T-helper 1 cell treated with Interleukin-12 subunit alpha and Interleukin-12 subunit beta and Interleukin-4 antibody, amounts not matched to agents 30 μg/mL and 1 μg/mL, for 36 hours (primary cell): ENCODE measurements at regions not wholly inside any gene's neighbourhood (a gene's known extent, or its start where the extent isn't known, plus 50 kb on each side); places are given as distances from the start of the nearest gene placed in this dataset.

Experiments used
- H3K27ac Mint-ChIP-seq: one replicate; pipeline ENCODE4 v1.8.0; 2021; ENCODE audit warnings: mild to moderate bottlenecking, mixed read lengths
- H3K27me3 Mint-ChIP-seq: one replicate; pipeline ENCODE4 v1.8.0; 2021; ENCODE audit warnings: low read depth, mixed read lengths
- H3K36me3 Mint-ChIP-seq: one replicate; pipeline ENCODE4 v1.8.0; 2021; ENCODE audit warnings: low read depth, mixed read lengths
- H3K4me1 Mint-ChIP-seq: one replicate; pipeline ENCODE4 v1.8.0; 2021; ENCODE audit warnings: low read depth, mixed read lengths
- H3K4me3 Mint-ChIP-seq: one replicate; pipeline ENCODE4 v1.8.0; 2021; ENCODE audit warnings: mild to moderate bottlenecking, moderate library complexity, mixed read lengths
- H3K9me3 Mint-ChIP-seq: one replicate; pipeline ENCODE4 v1.8.0; 2021; ENCODE audit warnings: mixed read lengths

DNA sequence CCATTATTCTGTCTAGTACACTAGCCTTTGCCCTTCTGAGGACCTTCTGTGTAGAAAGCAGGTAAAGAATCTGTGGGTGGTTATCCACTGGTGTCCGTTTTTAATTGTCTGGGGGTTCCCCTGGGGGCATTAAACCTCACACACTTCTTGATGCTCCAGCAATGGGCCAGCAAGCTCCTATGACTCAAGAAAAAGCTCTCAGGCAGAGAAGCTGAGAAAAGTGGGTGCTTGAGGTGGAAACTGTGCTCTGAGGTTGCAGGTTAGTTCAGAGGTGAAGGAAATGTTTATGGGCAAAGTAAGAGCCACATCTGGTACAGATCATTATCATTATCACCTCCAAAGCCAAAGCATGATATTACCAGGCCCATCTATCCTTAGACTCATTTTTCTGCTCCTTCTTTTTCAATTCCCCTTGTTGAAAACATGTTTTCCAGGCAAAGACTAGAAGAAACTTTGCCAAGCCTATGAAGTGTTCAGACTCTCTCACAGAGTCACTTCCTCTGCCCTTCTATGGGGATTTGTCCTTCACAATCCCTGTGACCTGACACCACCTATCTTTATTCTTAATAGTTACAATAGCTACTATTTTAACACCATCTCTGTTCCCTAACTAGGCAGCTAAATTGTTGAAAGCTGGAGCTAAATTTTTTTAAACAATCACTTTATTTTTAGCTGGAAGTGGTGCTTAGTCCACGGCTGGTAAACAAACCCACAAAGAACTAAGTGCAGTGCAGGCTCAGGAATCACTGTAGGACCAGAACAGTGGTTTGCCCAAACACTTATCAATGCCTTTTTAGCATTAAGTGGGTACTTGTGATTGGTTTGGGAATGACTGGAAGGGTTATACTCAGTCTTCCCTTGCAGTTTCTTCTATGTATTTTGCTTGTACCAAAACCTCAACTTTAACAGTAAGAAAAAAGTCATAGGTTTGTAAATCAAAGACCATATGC lies 512.8 kb upstream of the POU3F3 start:
- H3K4me1 Mint-ChIP-seq: no peaks in the 10 kb centered on the region
- peaks cover 3% of the 10 kb centered on the region for H3K9me3 Mint-ChIP-seq
- no peak overlapping the region for H3K27ac Mint-ChIP-seq
- no peak overlapping the region for H3K4me3 Mint-ChIP-seq
- no peaks in the 10 kb centered on the region for H3K27me3 Mint-ChIP-seq
- H3K36me3 Mint-ChIP-seq: no peaks in the 10 kb centered on the region

DNA sequence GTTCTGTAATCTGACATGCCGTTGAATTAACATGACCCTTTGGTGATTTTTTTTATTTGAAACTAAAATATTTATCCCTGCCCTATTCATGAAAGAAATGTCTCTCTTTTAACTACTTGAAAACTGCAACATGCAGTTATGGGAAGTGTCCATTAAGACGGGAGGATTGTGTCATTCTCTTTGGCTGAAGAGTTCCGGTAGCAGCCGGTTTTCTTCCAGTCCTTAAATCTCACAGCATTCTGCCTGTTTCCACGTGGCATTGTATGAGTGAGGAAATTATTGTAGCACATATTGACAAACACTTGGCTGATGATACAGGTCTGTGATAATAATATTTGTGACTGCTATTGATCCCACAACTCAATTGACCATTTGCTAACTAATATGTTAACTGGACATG lies 509.6 kb upstream of the POU3F3 start:
- no peaks in the 10 kb centered on the region for H3K4me1 Mint-ChIP-seq
- no peaks in the 10 kb centered on the region for H3K27me3 Mint-ChIP-seq
- no peaks in the 10 kb centered on the region for H3K9me3 Mint-ChIP-seq
- no peak overlapping the region for H3K4me3 Mint-ChIP-seq
- H3K27ac Mint-ChIP-seq: no peak overlapping the region
- H3K36me3 Mint-ChIP-seq: no peaks in the 10 kb centered on the region

DNA sequence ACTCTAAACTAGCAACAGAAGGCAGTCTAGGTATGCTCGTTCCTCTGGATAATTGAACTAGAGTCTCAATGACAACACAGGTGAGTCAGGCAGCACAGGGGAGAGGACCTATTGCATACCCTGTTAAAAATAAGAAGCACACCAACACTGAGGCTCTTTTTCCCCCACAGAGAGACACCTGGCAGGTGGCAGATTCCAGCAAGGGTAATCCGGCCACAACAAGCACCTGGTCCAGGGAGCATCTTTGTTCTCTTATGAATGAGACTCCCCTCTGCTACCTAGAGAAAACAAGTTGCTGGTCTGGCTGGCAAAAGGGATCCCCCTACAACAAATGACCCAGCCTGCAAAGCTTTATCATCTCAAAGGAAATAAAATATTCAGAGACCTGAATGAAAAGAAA lies 508.9 kb upstream of the POU3F3 start:
- Mint-ChIP-seq H3K27ac (no peak overlapping the region), H3K4me3 (no peak overlapping the region), H3K36me3 (no peaks in the 10 kb centered on the region), H3K27me3 (no peaks in the 10 kb centered on the region), H3K9me3 (no peaks in the 10 kb centered on the region), H3K4me1 (no peaks in the 10 kb centered on the region)

DNA sequence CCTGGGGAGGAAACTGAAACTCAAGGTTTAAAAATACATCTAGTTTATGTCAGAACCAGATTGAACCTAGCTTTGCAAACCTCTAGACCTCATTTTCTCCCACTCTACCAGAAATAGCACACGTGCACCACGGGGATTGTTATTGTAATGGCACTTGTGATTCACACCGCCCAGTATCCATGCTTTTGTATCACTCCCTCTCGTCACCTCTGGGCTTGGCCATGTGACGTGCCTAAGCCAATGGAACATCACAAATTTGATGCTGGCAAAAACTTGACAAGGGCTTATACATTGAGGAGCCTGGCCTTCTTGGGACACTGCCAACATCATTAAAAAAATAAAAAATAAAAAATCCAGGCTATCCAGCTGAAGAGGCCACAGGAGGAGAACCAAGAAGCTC lies 495.8 kb upstream of the POU3F3 start:
- no peaks in the 10 kb centered on the region for H3K9me3 Mint-ChIP-seq
- H3K36me3 Mint-ChIP-seq: no peaks in the 10 kb centered on the region
- no peaks in the 10 kb centered on the region for H3K4me1 Mint-ChIP-seq

DNA sequence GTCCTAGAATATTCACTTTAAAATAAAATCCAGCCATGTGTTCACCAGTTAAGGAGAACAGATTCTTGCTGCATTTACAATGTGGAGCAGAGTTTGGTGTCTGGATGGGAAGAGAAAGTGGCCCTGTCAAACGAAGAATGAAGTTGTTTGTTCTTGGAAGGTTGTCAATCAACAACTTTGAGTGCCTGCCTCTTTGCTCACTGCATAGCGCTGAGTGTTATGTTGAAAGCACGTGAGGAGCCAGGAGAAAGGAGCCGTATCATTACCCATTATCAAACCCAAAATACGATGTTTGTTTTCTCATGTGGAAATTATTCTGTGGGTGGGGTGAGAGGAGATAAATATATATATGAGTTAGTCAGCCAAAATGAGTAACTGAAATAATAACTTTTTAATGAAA lies 492.5 kb upstream of the POU3F3 start:
- Mint-ChIP-seq H3K36me3 (no peaks in the 10 kb centered on the region), H3K4me1 (no peaks in the 10 kb centered on the region), H3K27me3 (no peaks in the 10 kb centered on the region), H3K9me3 (no peaks in the 10 kb centered on the region), H3K4me3 (no peak overlapping the region), H3K27ac (no peak overlapping the region)

More for the DNA sequence above, 495.8 kb upstream of the POU3F3 start:
- Mint-ChIP-seq H3K27me3 (no peaks in the 10 kb centered on the region), H3K4me3 (no peak overlapping the region), H3K27ac (no peak overlapping the region)

DNA sequence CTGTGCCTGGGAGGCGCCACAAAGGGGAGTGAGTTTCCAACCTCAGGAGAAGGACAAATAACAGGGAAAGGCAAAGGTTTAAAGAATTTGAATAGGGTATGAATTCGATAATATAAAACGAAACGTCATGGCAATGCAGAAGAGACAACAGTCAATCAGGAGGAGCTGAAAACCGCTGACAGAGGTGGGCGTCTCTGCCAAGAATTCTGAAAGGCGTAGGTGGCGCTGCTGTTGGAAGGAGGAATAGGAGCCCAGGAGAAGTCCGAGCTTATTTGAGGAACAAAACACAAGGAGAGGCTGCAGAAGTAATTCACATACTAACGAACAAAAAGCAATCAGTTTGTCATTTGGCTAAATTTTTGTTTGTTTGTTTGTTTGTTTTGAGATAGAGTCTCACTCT lies 485.8 kb upstream of the POU3F3 start:
- no peaks in the 10 kb centered on the region for H3K36me3 Mint-ChIP-seq
- no peaks in the 10 kb centered on the region for H3K9me3 Mint-ChIP-seq
- H3K27ac Mint-ChIP-seq: no peak overlapping the region
- H3K4me3 Mint-ChIP-seq: no peak overlapping the region
- H3K27me3 Mint-ChIP-seq: peaks cover 3% of the 10 kb centered on the region
- H3K4me1 Mint-ChIP-seq: no peaks in the 10 kb centered on the region

DNA sequence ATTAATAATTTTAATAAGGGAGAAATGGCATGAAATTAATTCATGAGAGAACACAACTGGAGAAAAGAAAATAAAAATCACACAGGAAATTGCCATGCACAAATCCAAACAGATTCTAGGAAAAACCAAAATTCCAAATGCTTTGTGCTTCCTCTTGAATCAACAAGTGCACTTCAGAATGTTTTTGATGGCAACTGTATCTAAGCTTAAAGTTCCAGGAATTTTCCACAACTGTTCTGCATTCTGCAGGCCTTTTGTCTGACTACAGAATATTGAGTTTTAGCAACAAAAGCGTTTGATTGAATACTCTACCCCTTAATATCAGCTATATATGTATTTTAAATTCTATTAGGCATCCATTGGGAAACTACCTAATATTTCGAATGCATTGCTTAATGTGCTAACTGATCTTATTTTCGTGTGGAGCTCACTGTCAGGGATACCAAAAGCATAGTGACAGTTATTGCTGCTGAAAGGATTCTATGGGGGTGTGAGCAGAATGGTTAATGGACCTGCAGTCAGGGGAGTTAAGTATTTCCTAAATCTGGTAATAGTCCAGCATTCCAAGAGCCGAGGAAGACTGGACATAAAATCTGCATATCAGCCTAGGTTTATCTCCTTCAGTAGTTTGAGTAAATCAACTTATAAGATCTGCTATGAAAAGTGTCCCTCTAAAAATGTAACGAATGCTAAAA lies 482.7 kb upstream of the POU3F3 start:
- Mint-ChIP-seq H3K27ac (no peak overlapping the region), H3K9me3 (no peaks in the 10 kb centered on the region), H3K4me1 (no peaks in the 10 kb centered on the region), H3K4me3 (no peak overlapping the region), H3K27me3 (peaks cover 3% of the 10 kb centered on the region), H3K36me3 (no peaks in the 10 kb centered on the region)

DNA sequence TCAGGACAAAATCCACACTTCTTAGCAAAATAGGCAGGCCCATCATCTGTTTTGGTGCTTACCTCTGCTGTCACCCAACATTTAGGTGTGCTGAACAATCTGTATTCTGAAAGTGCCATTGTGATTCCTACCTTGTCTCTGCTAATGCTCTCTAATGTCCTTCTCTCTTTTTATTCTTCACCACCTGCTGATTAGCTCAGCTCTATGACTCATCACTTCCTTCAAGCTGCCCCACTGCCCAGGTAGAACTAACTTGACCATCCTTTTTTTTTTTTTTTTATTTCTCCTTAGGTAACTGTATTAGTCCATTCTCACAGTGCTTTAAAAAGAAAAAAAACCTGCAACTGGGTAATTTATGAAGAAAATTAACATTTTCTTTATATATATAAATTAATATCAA lies 478.7 kb upstream of the POU3F3 start:
- Mint-ChIP-seq H3K4me3 (no peak overlapping the region), H3K27ac (no peak overlapping the region), H3K4me1 (peaks cover 2% of the 10 kb centered on the region), H3K27me3 (no peaks in the 10 kb centered on the region), H3K9me3 (no peaks in the 10 kb centered on the region), H3K36me3 (no peaks in the 10 kb centered on the region)

DNA sequence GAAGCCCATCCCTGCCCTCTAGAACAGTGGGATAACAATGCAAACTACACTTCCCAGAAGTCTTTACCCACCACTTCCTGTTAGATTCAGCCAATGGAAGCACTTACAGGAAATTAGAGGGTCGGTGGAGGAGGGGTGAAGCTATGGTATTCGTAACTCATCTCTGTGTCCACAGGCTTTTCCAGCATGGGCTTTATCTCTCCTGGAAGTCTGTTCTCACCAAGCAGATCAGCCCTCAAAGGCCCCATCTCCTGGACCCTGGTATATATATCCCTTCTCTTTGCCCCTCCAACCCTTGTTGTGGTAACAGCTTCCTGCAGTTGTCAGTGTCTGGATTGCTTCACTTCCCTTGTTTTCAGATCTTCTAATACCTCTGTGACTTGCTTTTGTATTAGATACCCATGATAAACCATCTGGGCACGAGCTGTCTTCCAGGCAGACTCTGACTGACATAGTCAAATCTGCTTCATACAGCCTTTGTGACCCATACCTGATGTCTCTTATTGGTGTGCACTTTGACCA lies 475.0 kb upstream of the POU3F3 start:
- peaks cover 2% of the 10 kb centered on the region for H3K4me1 Mint-ChIP-seq
- H3K36me3 Mint-ChIP-seq: no peaks in the 10 kb centered on the region
- H3K27me3 Mint-ChIP-seq: no peaks in the 10 kb centered on the region

DNA sequence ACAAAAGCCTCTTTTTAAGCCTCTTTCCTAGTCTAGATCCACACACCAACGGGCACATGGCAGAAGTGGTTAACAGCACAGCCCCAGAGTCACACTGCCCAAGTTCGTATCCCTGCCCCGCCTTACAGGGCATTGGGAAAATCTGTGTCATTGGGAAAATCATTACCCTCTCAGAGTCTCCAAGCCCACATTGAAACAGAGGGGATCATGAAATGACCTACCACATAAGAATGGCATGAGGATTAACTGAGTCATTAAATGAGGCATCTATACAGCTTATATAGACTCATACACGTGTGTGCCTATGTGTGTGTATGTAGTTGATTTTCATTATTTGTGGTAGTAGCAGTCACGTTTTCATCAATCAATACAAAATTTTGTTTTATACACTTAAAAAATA lies 469.0 kb upstream of the POU3F3 start:
- no peaks in the 10 kb centered on the region for H3K4me1 Mint-ChIP-seq
- no peak overlapping the region for H3K27ac Mint-ChIP-seq
- no peaks in the 10 kb centered on the region for H3K27me3 Mint-ChIP-seq
- no peaks in the 10 kb centered on the region for H3K36me3 Mint-ChIP-seq
- H3K9me3 Mint-ChIP-seq: no peaks in the 10 kb centered on the region
- no peak overlapping the region for H3K4me3 Mint-ChIP-seq

More for the DNA sequence above, 475.0 kb upstream of the POU3F3 start:
- H3K9me3 Mint-ChIP-seq: no peaks in the 10 kb centered on the region
- H3K4me3 Mint-ChIP-seq: peak overlapping the region; percentile 59
- H3K27ac Mint-ChIP-seq: no peak overlapping the region

DNA sequence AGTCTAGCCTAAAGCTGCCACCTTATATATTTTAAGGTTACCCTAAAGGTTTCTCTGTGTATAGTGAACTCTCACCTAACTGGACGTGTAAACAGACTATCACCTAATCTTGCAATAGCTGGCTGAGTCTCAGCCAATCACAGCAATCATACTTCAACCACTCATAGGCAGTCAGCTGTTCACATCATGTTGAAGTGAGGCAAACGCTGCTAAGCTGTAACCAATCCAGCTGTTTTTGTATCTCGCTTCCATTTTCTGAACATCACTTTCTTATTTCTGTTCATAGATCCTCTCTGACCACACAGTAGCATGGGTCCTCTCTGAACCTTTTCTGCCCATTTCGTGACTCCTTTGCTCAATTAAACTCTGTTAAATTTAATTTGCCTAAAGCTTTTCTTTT lies 468.2 kb upstream of the POU3F3 start:
- no peaks in the 10 kb centered on the region for H3K36me3 Mint-ChIP-seq
- H3K27ac Mint-ChIP-seq: no peak overlapping the region
- no peak overlapping the region for H3K4me3 Mint-ChIP-seq
- no peaks in the 10 kb centered on the region for H3K9me3 Mint-ChIP-seq
- H3K4me1 Mint-ChIP-seq: no peaks in the 10 kb centered on the region
- no peaks in the 10 kb centered on the region for H3K27me3 Mint-ChIP-seq

DNA sequence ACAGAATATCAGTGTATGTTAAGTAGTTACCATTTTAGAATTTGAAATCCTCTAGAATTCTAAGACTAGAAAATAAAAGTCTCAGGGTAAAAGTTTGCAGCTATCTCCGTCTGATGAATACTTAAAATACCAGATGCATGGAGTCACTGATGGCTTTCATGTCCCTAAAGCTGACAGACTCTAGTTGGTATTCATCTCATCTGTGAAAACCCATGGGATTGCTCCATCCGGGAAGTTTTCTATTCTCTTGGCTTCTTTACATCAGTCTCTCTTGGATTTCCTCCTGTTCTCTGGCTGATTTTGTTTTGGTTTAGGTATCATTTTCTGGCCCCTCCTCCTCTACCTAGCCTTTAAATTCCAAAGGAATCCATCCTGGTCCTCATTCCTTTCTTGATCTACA lies 465.6 kb upstream of the POU3F3 start:
- Mint-ChIP-seq H3K27me3 (no peaks in the 10 kb centered on the region), H3K4me1 (no peaks in the 10 kb centered on the region), H3K27ac (no peak overlapping the region), H3K9me3 (no peaks in the 10 kb centered on the region), H3K4me3 (no peak overlapping the region), H3K36me3 (no peaks in the 10 kb centered on the region)

DNA sequence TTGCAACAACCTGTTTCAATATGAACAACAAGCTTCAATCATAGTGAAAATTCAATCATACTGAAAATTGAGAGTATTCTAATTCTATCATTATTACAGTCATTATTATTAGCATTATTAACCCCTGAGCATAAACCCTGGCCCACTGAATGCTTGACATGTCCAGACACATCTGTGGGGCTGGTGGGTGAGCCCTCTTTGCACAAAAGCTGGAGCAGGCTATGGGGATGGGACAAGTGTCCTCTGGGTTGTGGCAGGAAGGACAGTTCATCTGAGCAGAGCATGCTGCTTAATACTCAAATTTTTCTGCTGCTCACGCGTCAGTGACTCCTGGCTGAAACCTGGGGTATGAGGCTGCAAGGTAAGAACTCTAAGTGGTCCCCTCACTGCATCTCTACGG lies 451.1 kb upstream of the POU3F3 start:
- no peak overlapping the region for H3K4me3 Mint-ChIP-seq
- H3K9me3 Mint-ChIP-seq: no peaks in the 10 kb centered on the region
- no peaks in the 10 kb centered on the region for H3K36me3 Mint-ChIP-seq
- no peaks in the 10 kb centered on the region for H3K4me1 Mint-ChIP-seq
- H3K27ac Mint-ChIP-seq: no peak overlapping the region
- H3K27me3 Mint-ChIP-seq: no peaks in the 10 kb centered on the region

DNA sequence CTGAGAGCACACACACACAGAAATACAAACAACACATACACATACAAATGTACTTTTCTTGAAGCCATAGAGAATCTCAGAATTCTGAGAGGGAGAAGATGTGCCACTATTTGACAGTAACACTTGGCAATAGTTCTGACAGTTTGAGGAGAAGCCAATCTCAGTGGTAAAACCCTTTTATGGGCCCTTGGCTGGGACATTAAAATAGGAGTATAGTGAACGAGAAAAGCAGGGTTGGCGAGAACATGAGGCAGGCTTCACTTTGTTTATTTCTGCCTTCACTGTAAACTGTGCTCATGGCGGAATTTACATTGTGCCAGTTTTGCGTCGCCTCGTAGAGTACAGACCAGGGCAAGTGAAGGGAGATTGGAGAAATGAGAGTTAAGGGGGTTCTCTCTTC lies 449.4 kb upstream of the POU3F3 start:
- Mint-ChIP-seq H3K4me1 (no peaks in the 10 kb centered on the region), H3K4me3 (no peak overlapping the region), H3K27me3 (no peaks in the 10 kb centered on the region), H3K27ac (no peak overlapping the region), H3K36me3 (no peaks in the 10 kb centered on the region), H3K9me3 (no peaks in the 10 kb centered on the region)

DNA sequence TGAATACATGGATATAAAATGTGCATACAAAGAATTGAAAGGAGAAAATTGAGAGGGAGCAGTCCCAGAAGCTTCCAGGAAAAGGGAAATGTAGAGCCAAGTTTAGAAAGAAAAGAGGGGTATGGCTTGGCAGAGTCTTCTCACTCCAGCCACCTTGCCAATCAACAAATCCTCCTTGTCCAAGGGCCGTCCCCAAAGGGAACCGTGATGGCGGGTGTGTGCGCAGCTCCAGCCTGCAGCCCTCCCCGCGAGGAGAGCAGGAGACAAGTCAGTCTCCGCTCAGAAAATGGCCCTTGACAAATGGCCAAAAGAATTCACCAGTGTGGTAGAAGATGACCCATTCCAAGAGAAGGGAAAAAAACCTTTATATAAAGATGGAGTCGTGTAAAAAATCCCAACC lies 448.3 kb upstream of the POU3F3 start:
- no peaks in the 10 kb centered on the region for H3K9me3 Mint-ChIP-seq
- H3K4me3 Mint-ChIP-seq: no peak overlapping the region
- H3K27me3 Mint-ChIP-seq: no peaks in the 10 kb centered on the region
- no peaks in the 10 kb centered on the region for H3K4me1 Mint-ChIP-seq
- H3K27ac Mint-ChIP-seq: no peak overlapping the region
- H3K36me3 Mint-ChIP-seq: no peaks in the 10 kb centered on the region
